HL-60 (cell line): ENCODE measurements at regions not wholly inside any gene's neighbourhood (a gene's known extent, or its start where the extent isn't known, plus 50 kb on each side); places are given as distances from the start of the nearest gene placed in this dataset.

Experiments
- POLR2AphosphoS5 ChIP-seq: IDR thresholded peaks from 2 replicates; pipeline ENCODE4 v1.6.1; 2012; ENCODE audit warnings: low read depth
- SPI1 ChIP-seq: IDR thresholded peaks from 2 replicates; pipeline ENCODE4 v1.6.1; 2012; ENCODE audit warnings: low read depth, mild to moderate bottlenecking, borderline replicate concordance
- TF ChIP-seq, protein P1 (sequence below): IDR thresholded peaks from one replicate; pipeline ENCODE4 v1.5.1; 2011; ENCODE audit warnings: low read length, control low read depth, inconsistent platforms; ENCODE audit not compliant: insufficient read depth
- TF ChIP-seq, protein P2 (sequence below): IDR thresholded peaks from 2 replicates; pipeline ENCODE4 v1.6.1; 2012; ENCODE audit warnings: low read depth; ENCODE audit not compliant: insufficient replicate concordance

DNA sequence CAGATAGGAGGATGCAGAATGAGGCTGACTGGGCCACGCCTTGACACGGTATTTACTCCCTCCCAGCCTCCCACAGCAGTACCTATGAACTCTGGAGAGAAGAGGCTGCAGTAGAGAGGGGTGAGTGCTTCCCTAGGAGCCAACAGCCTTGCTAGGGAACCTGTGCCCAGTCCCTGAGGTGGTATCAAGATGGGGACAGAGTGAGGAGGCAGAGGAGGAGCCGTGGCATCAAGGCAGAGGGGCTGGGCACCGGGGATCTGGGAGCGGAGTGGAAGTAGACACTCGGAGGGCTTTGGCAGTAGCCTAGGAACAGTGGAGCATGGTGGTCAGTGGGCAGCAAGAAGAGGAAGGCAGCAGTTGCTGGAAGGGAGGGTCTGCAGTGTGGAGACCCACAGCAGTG is 68.7 kb upstream of the CHST15 start:
- TF ChIP-seq, protein P1, sequence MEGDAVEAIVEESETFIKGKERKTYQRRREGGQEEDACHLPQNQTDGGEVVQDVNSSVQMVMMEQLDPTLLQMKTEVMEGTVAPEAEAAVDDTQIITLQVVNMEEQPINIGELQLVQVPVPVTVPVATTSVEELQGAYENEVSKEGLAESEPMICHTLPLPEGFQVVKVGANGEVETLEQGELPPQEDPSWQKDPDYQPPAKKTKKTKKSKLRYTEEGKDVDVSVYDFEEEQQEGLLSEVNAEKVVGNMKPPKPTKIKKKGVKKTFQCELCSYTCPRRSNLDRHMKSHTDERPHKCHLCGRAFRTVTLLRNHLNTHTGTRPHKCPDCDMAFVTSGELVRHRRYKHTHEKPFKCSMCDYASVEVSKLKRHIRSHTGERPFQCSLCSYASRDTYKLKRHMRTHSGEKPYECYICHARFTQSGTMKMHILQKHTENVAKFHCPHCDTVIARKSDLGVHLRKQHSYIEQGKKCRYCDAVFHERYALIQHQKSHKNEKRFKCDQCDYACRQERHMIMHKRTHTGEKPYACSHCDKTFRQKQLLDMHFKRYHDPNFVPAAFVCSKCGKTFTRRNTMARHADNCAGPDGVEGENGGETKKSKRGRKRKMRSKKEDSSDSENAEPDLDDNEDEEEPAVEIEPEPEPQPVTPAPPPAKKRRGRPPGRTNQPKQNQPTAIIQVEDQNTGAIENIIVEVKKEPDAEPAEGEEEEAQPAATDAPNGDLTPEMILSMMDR, result no peak
- TF ChIP-seq, protein P2, sequence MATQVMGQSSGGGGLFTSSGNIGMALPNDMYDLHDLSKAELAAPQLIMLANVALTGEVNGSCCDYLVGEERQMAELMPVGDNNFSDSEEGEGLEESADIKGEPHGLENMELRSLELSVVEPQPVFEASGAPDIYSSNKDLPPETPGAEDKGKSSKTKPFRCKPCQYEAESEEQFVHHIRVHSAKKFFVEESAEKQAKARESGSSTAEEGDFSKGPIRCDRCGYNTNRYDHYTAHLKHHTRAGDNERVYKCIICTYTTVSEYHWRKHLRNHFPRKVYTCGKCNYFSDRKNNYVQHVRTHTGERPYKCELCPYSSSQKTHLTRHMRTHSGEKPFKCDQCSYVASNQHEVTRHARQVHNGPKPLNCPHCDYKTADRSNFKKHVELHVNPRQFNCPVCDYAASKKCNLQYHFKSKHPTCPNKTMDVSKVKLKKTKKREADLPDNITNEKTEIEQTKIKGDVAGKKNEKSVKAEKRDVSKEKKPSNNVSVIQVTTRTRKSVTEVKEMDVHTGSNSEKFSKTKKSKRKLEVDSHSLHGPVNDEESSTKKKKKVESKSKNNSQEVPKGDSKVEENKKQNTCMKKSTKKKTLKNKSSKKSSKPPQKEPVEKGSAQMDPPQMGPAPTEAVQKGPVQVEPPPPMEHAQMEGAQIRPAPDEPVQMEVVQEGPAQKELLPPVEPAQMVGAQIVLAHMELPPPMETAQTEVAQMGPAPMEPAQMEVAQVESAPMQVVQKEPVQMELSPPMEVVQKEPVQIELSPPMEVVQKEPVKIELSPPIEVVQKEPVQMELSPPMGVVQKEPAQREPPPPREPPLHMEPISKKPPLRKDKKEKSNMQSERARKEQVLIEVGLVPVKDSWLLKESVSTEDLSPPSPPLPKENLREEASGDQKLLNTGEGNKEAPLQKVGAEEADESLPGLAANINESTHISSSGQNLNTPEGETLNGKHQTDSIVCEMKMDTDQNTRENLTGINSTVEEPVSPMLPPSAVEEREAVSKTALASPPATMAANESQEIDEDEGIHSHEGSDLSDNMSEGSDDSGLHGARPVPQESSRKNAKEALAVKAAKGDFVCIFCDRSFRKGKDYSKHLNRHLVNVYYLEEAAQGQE, result no peak
- no peak for TF ChIP-seq POLR2AphosphoS5
- no peak for TF ChIP-seq SPI1
